Loucy (cell line): ENCODE measurements at regions not wholly inside any gene's neighbourhood (a gene's known extent, or its start where the extent isn't known, plus 50 kb on each side); places are given as distances from the start of the nearest gene placed in this dataset.

Source experiments
- EZH2phosphoT487 ChIP-seq: fragments of 200-600 bp; IDR thresholded peaks from 2 replicates; pipeline ENCODE4 v1.6.1; 2018; ENCODE audit warnings: antibody characterized with exemption, mild to moderate bottlenecking, moderate library complexity, borderline replicate concordance
- TF ChIP-seq, protein P1 (sequence below): fragments of 200-600 bp; sonication (generic); conservative IDR thresholded peaks from 2 replicates; pipeline ENCODE4 v1.5.1; 2014; ENCODE audit warnings: mild to moderate bottlenecking, antibody characterized with exemption, low read length

- TF ChIP-seq, protein P1, sequence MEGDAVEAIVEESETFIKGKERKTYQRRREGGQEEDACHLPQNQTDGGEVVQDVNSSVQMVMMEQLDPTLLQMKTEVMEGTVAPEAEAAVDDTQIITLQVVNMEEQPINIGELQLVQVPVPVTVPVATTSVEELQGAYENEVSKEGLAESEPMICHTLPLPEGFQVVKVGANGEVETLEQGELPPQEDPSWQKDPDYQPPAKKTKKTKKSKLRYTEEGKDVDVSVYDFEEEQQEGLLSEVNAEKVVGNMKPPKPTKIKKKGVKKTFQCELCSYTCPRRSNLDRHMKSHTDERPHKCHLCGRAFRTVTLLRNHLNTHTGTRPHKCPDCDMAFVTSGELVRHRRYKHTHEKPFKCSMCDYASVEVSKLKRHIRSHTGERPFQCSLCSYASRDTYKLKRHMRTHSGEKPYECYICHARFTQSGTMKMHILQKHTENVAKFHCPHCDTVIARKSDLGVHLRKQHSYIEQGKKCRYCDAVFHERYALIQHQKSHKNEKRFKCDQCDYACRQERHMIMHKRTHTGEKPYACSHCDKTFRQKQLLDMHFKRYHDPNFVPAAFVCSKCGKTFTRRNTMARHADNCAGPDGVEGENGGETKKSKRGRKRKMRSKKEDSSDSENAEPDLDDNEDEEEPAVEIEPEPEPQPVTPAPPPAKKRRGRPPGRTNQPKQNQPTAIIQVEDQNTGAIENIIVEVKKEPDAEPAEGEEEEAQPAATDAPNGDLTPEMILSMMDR: no peak
- no peak for TF ChIP-seq EZH2phosphoT487
Measured at GRCh38 chr12:13668880-13669279, 312.5 kb downstream of the GRIN2B start.
